ENCODE measurements at regions not wholly inside any gene's neighbourhood (a gene's known extent, or its start where the extent isn't known, plus 50 kb on each side); places are given as distances from the start of the nearest gene placed in this dataset.

DNA sequence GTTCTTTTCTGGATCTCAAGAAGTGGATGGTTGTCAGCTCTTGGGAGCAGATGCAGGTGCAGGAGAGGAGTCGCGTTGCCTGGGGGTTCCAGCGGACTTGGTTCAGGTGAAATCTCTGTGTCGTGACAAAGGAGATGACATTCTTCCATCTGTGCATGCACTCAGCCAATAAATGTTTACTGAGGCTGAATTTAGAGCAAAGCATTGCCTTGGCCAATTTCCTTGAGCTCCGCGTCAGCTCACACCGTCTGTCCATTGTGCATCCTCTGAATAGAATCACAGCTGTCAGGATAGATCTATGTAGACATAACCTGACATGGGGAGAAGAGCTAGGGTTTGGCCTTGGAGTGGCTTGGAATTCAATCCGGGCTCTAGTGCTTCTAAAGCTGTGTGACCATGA lies 343.7 kb downstream of the GLRX3 start:
- no peak for DNase-seq (ENCODE audit: low read depth in 2 of 2)
- H3K4me3 ChIP-seq (replicated peaks in 1 of 2; ENCODE audit: low read depth in 2 of 2, low read length in 2 of 2), result no peak overlapping the region
- TF ChIP-seq, protein P1, sequence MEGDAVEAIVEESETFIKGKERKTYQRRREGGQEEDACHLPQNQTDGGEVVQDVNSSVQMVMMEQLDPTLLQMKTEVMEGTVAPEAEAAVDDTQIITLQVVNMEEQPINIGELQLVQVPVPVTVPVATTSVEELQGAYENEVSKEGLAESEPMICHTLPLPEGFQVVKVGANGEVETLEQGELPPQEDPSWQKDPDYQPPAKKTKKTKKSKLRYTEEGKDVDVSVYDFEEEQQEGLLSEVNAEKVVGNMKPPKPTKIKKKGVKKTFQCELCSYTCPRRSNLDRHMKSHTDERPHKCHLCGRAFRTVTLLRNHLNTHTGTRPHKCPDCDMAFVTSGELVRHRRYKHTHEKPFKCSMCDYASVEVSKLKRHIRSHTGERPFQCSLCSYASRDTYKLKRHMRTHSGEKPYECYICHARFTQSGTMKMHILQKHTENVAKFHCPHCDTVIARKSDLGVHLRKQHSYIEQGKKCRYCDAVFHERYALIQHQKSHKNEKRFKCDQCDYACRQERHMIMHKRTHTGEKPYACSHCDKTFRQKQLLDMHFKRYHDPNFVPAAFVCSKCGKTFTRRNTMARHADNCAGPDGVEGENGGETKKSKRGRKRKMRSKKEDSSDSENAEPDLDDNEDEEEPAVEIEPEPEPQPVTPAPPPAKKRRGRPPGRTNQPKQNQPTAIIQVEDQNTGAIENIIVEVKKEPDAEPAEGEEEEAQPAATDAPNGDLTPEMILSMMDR (IDR thresholded peaks at IDR 0.05; ENCODE audit: low read depth, low read length), result no peak

DNA sequence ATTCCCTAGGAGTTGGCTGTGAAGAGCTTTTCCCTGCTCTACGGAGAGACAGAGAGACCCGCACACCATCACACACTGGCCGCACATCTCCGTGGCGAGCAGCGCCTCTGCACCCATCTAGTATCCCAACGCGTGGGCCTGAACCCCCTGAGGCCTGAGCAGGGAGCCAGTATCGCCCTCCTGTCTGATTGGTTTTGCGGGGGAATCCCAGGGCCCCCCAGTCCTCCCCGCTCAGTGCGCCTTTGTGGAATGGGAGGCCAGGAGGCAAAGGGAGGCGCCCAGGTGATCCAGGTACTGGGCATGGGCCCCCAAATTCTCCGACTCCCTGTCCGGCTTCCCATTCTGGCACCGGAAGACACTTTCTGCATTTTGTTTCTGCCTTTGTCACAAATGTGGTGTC lies 344.3 kb downstream of the GLRX3 start:
- H3K4me3 ChIP-seq (replicated peaks in 1 of 2; ENCODE audit: low read depth in 2 of 2, low read length in 2 of 2), result no peak overlapping the region
- TF ChIP-seq, protein P1 (IDR thresholded peaks at IDR 0.05; ENCODE audit: low read depth, low read length), result no peak
- DNase-seq (ENCODE audit: low read depth in 2 of 2), result no peak

DNA sequence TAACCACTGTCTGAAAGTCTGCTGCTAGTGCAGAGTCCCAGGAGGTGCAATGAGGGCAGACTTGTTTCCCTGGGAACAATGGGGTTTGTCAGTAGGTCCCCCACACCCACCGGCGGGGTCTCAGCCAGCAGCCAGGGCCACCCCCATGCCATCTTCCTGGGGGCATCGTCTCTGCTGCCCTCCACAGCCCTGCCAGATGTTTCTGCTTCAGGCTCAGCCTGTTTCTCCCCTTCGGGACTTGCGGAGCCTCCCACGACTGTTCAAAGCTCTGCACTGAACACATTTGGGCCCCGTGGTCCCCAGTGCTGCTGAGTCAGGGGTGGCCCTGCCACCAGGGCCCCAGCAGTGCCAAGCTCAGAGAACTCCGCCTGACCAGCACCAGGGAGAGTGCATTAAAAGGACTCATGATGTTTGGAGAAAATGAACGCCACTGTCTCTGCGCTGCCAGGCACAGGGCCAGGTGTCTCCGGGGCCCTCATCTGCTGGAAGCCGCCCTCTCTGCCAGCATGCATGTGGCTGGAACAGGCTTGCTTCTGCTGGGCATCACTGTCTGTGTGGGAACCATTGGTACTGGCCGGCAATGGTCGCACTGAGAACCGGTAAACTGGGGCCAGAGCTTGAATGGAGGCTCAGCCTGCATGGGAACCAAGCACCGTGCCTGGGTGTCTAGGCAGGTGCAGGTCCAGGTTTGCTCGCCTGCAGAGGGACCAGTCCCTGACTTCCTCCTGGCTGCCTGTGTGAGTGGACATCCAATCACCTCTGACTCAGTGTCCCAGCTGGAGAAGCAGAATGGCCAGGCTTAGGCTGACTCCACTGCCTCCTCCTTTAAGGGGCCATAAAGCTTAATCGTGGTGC lies 345.1 kb downstream of the GLRX3 start:
- TF ChIP-seq, protein P1 (IDR thresholded peaks at IDR 0.05; ENCODE audit: low read depth, low read length), result no peak
- no peak for DNase-seq (ENCODE audit: low read depth in 2 of 2)
- no peak overlapping the region for H3K4me3 ChIP-seq (replicated peaks in 1 of 2; ENCODE audit: low read depth in 2 of 2, low read length in 2 of 2)

DNA sequence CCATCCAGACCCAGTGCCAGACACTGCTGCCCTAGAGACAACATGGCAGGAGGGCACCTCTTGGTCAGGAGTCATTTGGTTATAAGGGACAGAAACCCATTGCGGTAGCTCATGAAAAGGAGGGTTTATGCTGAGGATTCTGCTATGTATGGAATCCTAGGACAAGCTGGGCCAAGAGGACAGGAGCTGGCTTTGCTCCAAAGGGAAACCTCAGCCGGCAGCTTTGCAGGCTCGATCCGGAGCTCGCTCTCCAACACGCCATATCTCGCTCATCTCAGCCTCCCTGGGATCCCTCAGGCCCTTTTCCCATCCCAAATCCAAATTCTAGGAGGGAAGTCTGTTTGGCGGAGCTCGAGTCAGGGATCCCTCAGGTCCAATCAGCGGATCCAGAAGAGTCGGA lies 345.7 kb downstream of the GLRX3 start:
- no peak overlapping the region for H3K4me3 ChIP-seq (replicated peaks in 1 of 2; ENCODE audit: low read depth in 2 of 2, low read length in 2 of 2)
- DNase-seq (ENCODE audit: low read depth in 2 of 2), result no peak
- TF ChIP-seq, protein P1 (IDR thresholded peaks at IDR 0.05; ENCODE audit: low read depth, low read length), result no peak

DNA sequence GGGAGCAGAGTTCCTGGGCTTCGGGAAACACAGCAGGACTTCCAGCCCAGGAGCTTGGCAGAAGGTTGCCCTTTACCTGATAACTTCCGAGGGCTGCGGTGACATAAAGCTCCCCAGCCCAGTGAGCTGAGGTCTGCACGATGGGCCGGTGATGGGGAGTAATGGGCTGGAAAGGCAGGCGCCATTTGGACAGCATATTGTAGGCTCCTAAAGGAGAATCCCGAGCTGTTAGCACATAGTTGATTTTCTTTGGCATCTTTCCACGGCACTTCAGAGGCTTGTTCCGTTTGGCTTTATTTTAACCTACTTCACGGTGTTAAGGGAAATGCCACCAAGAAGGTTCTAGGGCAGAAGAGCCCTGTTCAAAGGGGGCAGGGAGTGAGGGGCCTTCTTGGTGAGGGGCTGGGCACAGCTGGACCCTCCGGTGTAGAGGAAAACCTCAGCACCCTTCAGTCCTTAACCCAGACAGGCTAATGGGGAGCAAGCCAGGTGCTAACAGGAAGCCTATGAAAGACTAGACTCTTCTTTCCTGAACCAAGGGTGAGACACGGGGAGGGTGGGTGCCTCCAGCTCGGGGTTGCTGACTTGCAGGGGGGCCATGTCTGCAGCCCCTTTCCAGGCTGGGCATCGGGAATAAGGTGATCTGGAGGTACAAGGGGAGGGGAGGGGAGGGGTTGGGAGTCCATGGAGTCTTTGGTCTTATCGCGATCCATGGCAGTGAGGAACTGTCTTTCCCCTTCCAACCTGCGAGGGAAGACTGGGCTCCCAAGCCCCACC lies 347.7 kb downstream of the GLRX3 start:
- TF ChIP-seq, protein P1 (IDR thresholded peaks at IDR 0.05; ENCODE audit: low read depth, low read length), result no peak
- DNase-seq (ENCODE audit: low read depth in 2 of 2), result no peak
- no peak overlapping the region for H3K4me3 ChIP-seq (replicated peaks in 1 of 2; ENCODE audit: low read depth in 2 of 2, low read length in 2 of 2)

DNA sequence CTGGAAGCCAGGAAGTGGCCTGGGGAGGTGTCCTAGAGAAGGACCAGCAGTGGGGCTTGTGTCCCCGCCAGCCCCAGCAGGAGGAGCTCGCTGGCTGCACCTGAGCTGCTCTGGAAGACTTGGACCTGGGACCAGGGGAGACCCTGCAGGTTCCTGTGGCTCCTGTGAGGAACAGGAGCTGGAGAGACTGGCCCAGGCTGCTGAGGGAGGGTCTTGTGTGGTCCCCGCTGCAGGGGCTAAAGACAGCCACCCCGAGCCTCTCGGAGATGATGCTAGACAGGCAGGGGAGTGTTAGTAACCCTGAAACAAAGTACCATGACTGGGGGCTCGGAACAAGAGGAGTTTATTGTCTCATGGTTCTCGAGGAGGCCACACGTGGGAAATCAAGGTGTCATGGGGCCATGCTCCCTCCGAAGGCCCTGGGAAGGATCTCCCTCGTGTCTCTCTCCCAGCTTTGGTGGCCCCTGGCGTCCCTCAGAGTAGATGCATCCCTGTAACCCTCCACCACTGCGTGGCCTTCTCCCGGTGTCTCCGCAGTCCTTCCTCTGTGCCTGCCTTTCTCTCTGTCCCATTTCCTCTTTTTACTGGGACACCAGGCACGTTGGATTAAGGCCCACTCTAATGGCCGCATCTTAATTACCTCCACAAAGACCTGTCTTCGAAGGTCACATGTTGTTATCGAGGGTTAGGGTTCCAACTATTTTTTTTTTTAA lies 348.4 kb downstream of the GLRX3 start:
- DNase-seq (ENCODE audit: low read depth in 2 of 2), result no peak
- H3K4me3 ChIP-seq (replicated peaks in 1 of 2; ENCODE audit: low read depth in 2 of 2, low read length in 2 of 2), result no peak overlapping the region
- TF ChIP-seq, protein P1 (IDR thresholded peaks at IDR 0.05; ENCODE audit: low read depth, low read length), result no peak
